Caco-2 (cell line): ENCODE measurements at regions not wholly inside any gene's neighbourhood (a gene's known extent, or its start where the extent isn't known, plus 50 kb on each side); places are given as distances from the start of the nearest gene placed in this dataset.

Experiments
- BruUV-seq: library from RNA; stranded (reverse); fragments of 400-500 nt; replicated peaks from 2 replicates; lab custom pipeline; 2021; lab: Mats Ljungman, UMichigan
- CTCF ChIA-PET: fragments of 300-600 bp; sonication (Branson Sonifier 250); formaldehyde crosslinking; loops from one replicate; lab custom pipeline; 2022; ENCODE audit warnings: antibody characterized with exemption; lab: Charles Lee
- POLR2A ChIA-PET: fragments of 300-600 bp; sonication (Branson Sonifier 250); formaldehyde crosslinking; loops from one replicate; lab custom pipeline; 2022; ENCODE audit warnings: antibody characterized with exemption; lab: Charles Lee
- DNase-seq, 2 experiments: peaks; one replicate each; pipeline versions ENCODE4 v3.0.0 to v3.0.0-alpha.2; 2020 to 2022
- H3K27me3 ChIP-seq: replicated peaks from 2 replicates; pipeline ENCODE4 v1.6.0; 2011; ENCODE audit warnings: low read length; ENCODE audit not compliant: control insufficient read depth, insufficient read depth
- H3K36me3 ChIP-seq: 2 replicates; pipeline ENCODE4 v1.5.1; 2011; ENCODE audit warnings: low read length; ENCODE audit not compliant: control insufficient read depth, insufficient read depth
- H3K4me1 ChIP-seq: fragments of 250-450 bp; sonication (Bioruptor Pico); 2 replicates; pipeline ENCODE4 v1.5.1; 2020; ENCODE audit warnings: mild to moderate bottlenecking
- H3K4me3 ChIP-seq: 2 replicates; pipeline ENCODE4 v1.5.1; 2011; ENCODE audit warnings: low read depth, mild to moderate bottlenecking, control low read depth, low read length
- H3K9me3 ChIP-seq: fragments of 250-450 bp; sonication (Bioruptor Pico); 2 replicates; pipeline ENCODE4 v1.5.1; 2020; ENCODE audit warnings: mild to moderate bottlenecking, moderate library complexity
- H3K27ac Mint-ChIP-seq: one replicate; pipeline ENCODE4 v1.8.0; 2022; ENCODE audit warnings: mixed read lengths; ENCODE audit not compliant: unreplicated experiment
- H3K27me3 Mint-ChIP-seq: one replicate; pipeline ENCODE4 v1.8.0; 2022; ENCODE audit warnings: mixed read lengths; ENCODE audit not compliant: insufficient read depth, unreplicated experiment
- H3K36me3 Mint-ChIP-seq: one replicate; pipeline ENCODE4 v1.8.0; 2022; ENCODE audit warnings: mild to moderate bottlenecking, mixed read lengths; ENCODE audit not compliant: insufficient read depth, unreplicated experiment
- H3K4me1 Mint-ChIP-seq: one replicate; pipeline ENCODE4 v1.8.0; 2022; ENCODE audit warnings: low read depth, mixed read lengths; ENCODE audit not compliant: unreplicated experiment
- H3K4me3 Mint-ChIP-seq: one replicate; pipeline ENCODE4 v1.8.0; 2022; ENCODE audit warnings: mild to moderate bottlenecking, moderate library complexity, mixed read lengths; ENCODE audit not compliant: unreplicated experiment
- H3K9me3 Mint-ChIP-seq: one replicate; pipeline ENCODE4 v1.8.0; 2022; ENCODE audit warnings: mixed read lengths; ENCODE audit not compliant: unreplicated experiment
- CTCF ChIP-seq, 2 experiments: fragments of 200-600 bp in 1 of 2; IDR thresholded peaks; 1 replicate in 1 of 2; 2 replicates in 1 of 2; pipeline versions ENCODE4 v1.5.1 to v1.8.0; 2011 to 2022; ENCODE audit warnings: antibody characterized with exemption in 1 of 2, control low read depth in 1 of 2, inconsistent platforms in 1 of 2, low read depth in 1 of 2, low read length in 1 of 2, mild to moderate bottlenecking in 1 of 2, moderate library complexity in 1 of 2; ENCODE audit not compliant: insufficient read depth in 1 of 2, severe bottlenecking in 1 of 2, unreplicated experiment in 1 of 2
- intact Hi-C: fragments of 100-400 bp; cut with micrococcal nuclease; formaldehyde crosslinking; loops from one replicate; pipeline ENCODE4 v1.10.0; 2022; ENCODE audit not compliant: unreplicated experiment

- no peak for TF ChIP-seq CTCF (IDR thresholded peaks at IDR 0.05; ENCODE audit: insufficient read depth in 1 of 2, low read depth in 1 of 2, low read length in 1 of 2, severe bottlenecking in 1 of 2, unreplicated experiment in 1 of 2)
- intact Hi-C loops = no loop called here
- H3K4me1 Mint-ChIP-seq = no peaks in the 10 kb centered on the region
Measured at GRCh38 chr6:156316583-156317125, 460.5 kb upstream of the ARID1B start.

GRCh38 chr6:156315146-156315545 is 462.0 kb upstream of the ARID1B start:
- CTCF ChIA-PET = no interaction called here
- no peak overlapping the region for H3K4me3 Mint-ChIP-seq
- H3K4me1 Mint-ChIP-seq = no peaks in the 10 kb centered on the region

More at GRCh38 chr6:156316583-156317125, 460.5 kb upstream of the ARID1B start:
- POLR2A ChIA-PET = no interaction called here
- DNase-seq = no peak
- Histone ChIP-seq H3K9me3 (no peaks in the 10 kb centered on the region), H3K4me1 (no peaks in the 10 kb centered on the region), H3K27me3 (no peaks in the 10 kb centered on the region), H3K4me3 (no peak overlapping the region), H3K36me3 (no peaks in the 10 kb centered on the region)
- Mint-ChIP-seq H3K27me3 (peaks cover 7% of the 10 kb centered on the region), H3K9me3 (peaks cover 14% of the 10 kb centered on the region), H3K4me3 (no peak overlapping the region), H3K27ac (no peak overlapping the region), H3K36me3 (no peaks in the 10 kb centered on the region)
- CTCF ChIA-PET = no interaction called here
- no TSS peak for BruUV-seq

GRCh38 chr6:156313037-156313436 is 464.1 kb upstream of the ARID1B start:
- peaks cover 8% of the 10 kb centered on the region for H3K27me3 Mint-ChIP-seq
- intact Hi-C loops = no loop called here
- ChIA-PET CTCF (no interaction called here), POLR2A (no interaction called here)
- peaks cover 14% of the 10 kb centered on the region for H3K9me3 Mint-ChIP-seq
- no peaks in the 10 kb centered on the region for H3K27me3 ChIP-seq
- no peak for DNase-seq
- BruUV-seq = no TSS peak
- H3K4me3 Mint-ChIP-seq = no peak overlapping the region
- no peaks in the 10 kb centered on the region for H3K9me3 ChIP-seq
- no peaks in the 10 kb centered on the region for H3K36me3 ChIP-seq
- H3K27ac Mint-ChIP-seq = no peak overlapping the region
- no peaks in the 10 kb centered on the region for H3K4me1 ChIP-seq
- no peaks in the 10 kb centered on the region for H3K4me1 Mint-ChIP-seq
- no peak for TF ChIP-seq CTCF (IDR thresholded peaks at IDR 0.05; ENCODE audit: insufficient read depth in 1 of 2, low read depth in 1 of 2, low read length in 1 of 2, severe bottlenecking in 1 of 2, unreplicated experiment in 1 of 2)
- H3K4me3 ChIP-seq = no peak overlapping the region
- no peaks in the 10 kb centered on the region for H3K36me3 Mint-ChIP-seq

More at GRCh38 chr6:156315146-156315545, 462.0 kb upstream of the ARID1B start:
- no peak for DNase-seq
- H3K27me3 ChIP-seq = no peaks in the 10 kb centered on the region
- intact Hi-C loops = no loop called here
- no TSS peak for BruUV-seq
- no peak overlapping the region for H3K4me3 ChIP-seq
- H3K36me3 ChIP-seq = no peaks in the 10 kb centered on the region
- no peaks in the 10 kb centered on the region for H3K9me3 ChIP-seq
- Mint-ChIP-seq H3K27ac (no peak overlapping the region), H3K36me3 (no peaks in the 10 kb centered on the region), H3K9me3 (peaks cover 14% of the 10 kb centered on the region), H3K27me3 (peaks cover 9% of the 10 kb centered on the region)
- H3K4me1 ChIP-seq = no peaks in the 10 kb centered on the region
- POLR2A ChIA-PET = no interaction called here
- TF ChIP-seq CTCF (IDR thresholded peaks at IDR 0.05; ENCODE audit: insufficient read depth in 1 of 2, low read depth in 1 of 2, low read length in 1 of 2, severe bottlenecking in 1 of 2, unreplicated experiment in 1 of 2) = no peak
